Duodenal mucosa (tissue), 2 donors: ENCODE measurements at regions not wholly inside any gene's neighbourhood (a gene's known extent, or its start where the extent isn't known, plus 50 kb on each side); places are given as distances from the start of the nearest gene placed in this dataset.

ENCODE experiments used
- H3K27ac ChIP-seq: one replicate; pipeline ENCODE4 v1.7.0; 2013; ENCODE audit warnings: low read depth, low read length
- H3K27me3 ChIP-seq, 2 donors: one replicate each; pipeline ENCODE4 v1.7.0; 2013; ENCODE audit warnings: low read length in 2 of 2, control low read depth in 1 of 2; ENCODE audit not compliant: insufficient read depth in 2 of 2, control insufficient read depth in 1 of 2
- H3K36me3 ChIP-seq, 2 donors: one replicate each; pipeline ENCODE4 v1.7.0; 2013; ENCODE audit warnings: low read length in 2 of 2, control low read depth in 1 of 2; ENCODE audit not compliant: insufficient read depth in 2 of 2, control insufficient read depth in 1 of 2
- H3K4me1 ChIP-seq, 2 donors: one replicate each; pipeline ENCODE4 v1.7.0; 2013; ENCODE audit warnings: low read length in 2 of 2, control low read depth in 1 of 2; ENCODE audit not compliant: insufficient read depth in 2 of 2, control insufficient read depth in 1 of 2
- H3K4me3 ChIP-seq, 2 donors: one replicate each; pipeline ENCODE4 v1.7.0; 2013; ENCODE audit warnings: low read length in 2 of 2, low read depth in 1 of 2
- H3K9ac ChIP-seq, 2 donors: one replicate each; pipeline ENCODE4 v1.7.0; 2013; ENCODE audit warnings: low read length in 2 of 2, low read depth in 1 of 2
- H3K9me3 ChIP-seq, 2 donors: one replicate each; pipeline ENCODE4 v1.7.0; 2013; ENCODE audit warnings: low read length in 2 of 2, control low read depth in 1 of 2; ENCODE audit not compliant: control insufficient read depth in 1 of 2

DNA sequence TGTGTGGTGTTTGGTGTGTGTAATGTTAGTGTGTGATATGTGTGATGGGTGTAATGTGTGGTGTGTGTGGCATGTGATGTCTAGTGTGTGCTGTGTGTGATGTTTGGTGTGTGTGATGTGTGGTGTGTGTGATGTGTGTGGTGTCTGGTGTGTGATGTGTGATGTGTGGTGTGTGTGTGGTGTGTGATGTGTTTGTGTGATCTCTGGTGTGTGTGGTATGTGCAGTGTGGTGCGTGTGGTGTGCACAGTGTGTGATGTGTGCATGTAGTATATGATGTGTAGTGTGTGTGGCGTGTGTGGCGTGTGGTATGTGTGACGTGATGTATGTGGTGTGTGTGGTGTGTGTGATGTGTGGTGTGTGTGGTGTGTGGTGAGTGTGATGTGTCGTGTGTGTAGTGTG is 150.3 kb downstream of the TMEM18 start:
- H3K9ac ChIP-seq = no peak overlapping the region
- H3K4me3 ChIP-seq = no peak overlapping the region
- H3K27me3 ChIP-seq = no peaks in the 10 kb centered on the region
- no peaks in the 10 kb centered on the region for H3K36me3 ChIP-seq
- H3K27ac ChIP-seq = no peak overlapping the region
- H3K4me1 ChIP-seq = no peaks in the 10 kb centered on the region
- H3K9me3 ChIP-seq = peaks cover 0 to 2% of the 10 kb centered on the region in 2 donors

DNA sequence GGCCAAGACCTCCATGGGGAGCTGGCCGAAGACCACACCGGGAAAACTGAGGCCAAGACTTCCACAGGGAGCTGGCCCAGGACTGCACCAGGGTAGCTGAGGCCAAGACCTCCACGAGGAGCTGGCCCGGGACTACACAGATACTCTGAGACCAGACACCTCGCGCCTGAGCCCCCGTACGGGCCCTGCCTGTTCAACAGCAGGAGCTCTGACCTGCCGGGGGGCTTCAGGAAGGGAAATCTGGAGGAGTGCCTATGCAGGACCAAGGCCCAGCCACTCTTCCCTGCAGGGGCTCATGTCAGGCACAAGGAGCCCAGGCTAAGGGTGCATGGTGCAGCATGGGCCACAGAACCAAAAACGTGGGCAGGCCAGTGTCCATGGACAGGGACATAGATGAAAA is 151.6 kb downstream of the TMEM18 start:
- Histone ChIP-seq H3K9ac (no peak overlapping the region), H3K27ac (no peak overlapping the region), H3K27me3 (no peaks in the 10 kb centered on the region), H3K36me3 (no peaks in the 10 kb centered on the region), H3K4me3 (no peak overlapping the region), H3K9me3 (peaks cover 0 to 2% of the 10 kb centered on the region in 2 donors), H3K4me1 (no peaks in the 10 kb centered on the region)

DNA sequence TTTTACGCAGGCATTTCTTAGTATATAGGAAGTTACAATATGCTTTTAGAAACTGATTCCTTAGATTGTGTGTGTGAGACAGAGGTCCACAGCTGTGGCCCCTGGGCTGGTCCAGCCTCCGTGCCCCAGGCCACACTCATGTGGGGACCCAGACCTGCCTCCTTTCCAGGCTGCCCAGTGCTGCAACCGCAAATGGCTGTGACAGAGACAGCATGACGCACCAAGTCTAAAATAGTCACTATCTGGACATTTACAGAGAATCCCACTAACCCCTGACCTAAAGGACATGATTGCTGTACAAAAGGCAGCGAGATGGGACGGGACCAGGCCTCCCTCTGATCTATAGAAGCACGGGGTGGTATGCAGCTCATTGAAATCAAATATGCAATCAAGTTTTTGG is 152.2 kb downstream of the TMEM18 start:
- H3K4me3 ChIP-seq = no peak overlapping the region
- no peak overlapping the region for H3K9ac ChIP-seq
- no peak overlapping the region for H3K27ac ChIP-seq
- no peaks in the 10 kb centered on the region for H3K27me3 ChIP-seq
- H3K36me3 ChIP-seq = no peaks in the 10 kb centered on the region
- no peaks in the 10 kb centered on the region for H3K9me3 ChIP-seq
- no peaks in the 10 kb centered on the region for H3K4me1 ChIP-seq

GRCh38 chr2:524442-524841 is 152.8 kb downstream of the TMEM18 start:
- Histone ChIP-seq H3K4me1 (no peaks in the 10 kb centered on the region), H3K9ac (no peak overlapping the region), H3K27me3 (no peaks in the 10 kb centered on the region), H3K4me3 (no peak overlapping the region), H3K36me3 (no peaks in the 10 kb centered on the region), H3K9me3 (no peaks in the 10 kb centered on the region), H3K27ac (no peak overlapping the region)

GRCh38 chr2:523698-524270 is 153.4 kb downstream of the TMEM18 start:
- no peak overlapping the region for H3K27ac ChIP-seq
- no peaks in the 10 kb centered on the region for H3K27me3 ChIP-seq
- no peak overlapping the region for H3K9ac ChIP-seq
- no peaks in the 10 kb centered on the region for H3K9me3 ChIP-seq
- no peaks in the 10 kb centered on the region for H3K36me3 ChIP-seq
- H3K4me3 ChIP-seq = no peak overlapping the region
- no peaks in the 10 kb centered on the region for H3K4me1 ChIP-seq

DNA sequence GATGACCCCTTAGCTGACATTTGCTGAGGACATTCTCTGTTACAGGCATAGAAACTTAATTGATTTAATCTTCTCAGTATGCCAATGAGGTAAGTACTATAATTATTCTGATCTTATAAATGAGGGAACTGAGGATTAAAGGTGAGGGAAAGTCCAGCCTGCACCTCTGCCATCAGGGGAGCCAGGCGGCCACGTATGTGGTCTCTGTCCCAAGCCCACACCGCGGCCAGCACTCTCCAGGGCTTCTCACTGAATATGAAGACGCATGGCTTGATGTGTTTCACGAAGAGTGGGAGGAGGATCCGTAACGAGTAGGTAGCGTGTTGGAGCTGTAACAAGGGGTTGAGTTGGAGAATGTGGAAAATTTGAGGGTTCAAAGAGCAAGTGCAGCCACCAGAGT is 154.4 kb downstream of the TMEM18 start:
- H3K9ac ChIP-seq = no peak overlapping the region
- H3K36me3 ChIP-seq = no peaks in the 10 kb centered on the region
- no peaks in the 10 kb centered on the region for H3K27me3 ChIP-seq
- H3K4me3 ChIP-seq = no peak overlapping the region
- H3K27ac ChIP-seq = no peak overlapping the region
- H3K4me1 ChIP-seq = no peaks in the 10 kb centered on the region
- H3K9me3 ChIP-seq = no peaks in the 10 kb centered on the region

GRCh38 chr2:521853-522530 is 155.2 kb downstream of the TMEM18 start:
- no peak overlapping the region for H3K9ac ChIP-seq
- H3K4me1 ChIP-seq = no peaks in the 10 kb centered on the region
- H3K9me3 ChIP-seq = no peaks in the 10 kb centered on the region
- no peaks in the 10 kb centered on the region for H3K36me3 ChIP-seq
- no peak overlapping the region for H3K27ac ChIP-seq
- H3K4me3 ChIP-seq = no peak overlapping the region
- H3K27me3 ChIP-seq = no peaks in the 10 kb centered on the region

DNA sequence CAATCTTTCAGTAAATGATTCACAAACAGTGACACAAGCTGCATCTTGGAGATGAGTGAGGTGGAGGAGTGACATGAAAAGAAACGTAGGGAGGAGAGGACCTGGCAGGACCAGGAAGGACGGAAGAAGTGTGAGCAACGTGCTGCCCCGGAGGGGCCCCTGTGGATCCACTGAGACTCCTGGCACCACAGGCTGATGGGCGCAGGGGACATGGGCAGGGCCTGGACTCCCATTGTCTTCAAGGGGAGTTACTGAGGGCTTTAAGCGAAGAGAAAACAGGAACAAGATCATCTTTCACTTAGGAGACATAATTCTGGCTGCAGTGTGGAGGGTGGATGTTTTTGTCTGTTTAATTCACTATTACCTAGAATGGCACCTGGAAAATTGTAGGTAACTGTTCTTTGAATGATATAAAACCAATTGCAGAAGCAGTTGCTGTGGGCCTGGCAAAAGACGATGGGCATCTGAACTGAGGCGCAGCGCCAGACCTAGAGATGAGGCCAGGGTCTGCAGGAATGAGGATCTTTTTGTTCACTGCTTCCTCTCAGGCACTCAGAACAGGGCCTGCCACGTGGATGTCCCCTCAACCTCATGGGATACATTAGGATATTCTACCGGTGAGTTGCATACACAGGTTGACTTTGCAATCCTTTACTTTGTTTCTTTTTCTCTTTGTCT is 156.4 kb downstream of the TMEM18 start:
- Histone ChIP-seq H3K4me1 (no peaks in the 10 kb centered on the region), H3K36me3 (no peaks in the 10 kb centered on the region), H3K9ac (no peak overlapping the region), H3K4me3 (no peak overlapping the region), H3K9me3 (no peaks in the 10 kb centered on the region), H3K27ac (no peak overlapping the region), H3K27me3 (no peaks in the 10 kb centered on the region)

- Histone ChIP-seq H3K27me3 (no peaks in the 10 kb centered on the region), H3K9me3 (no peaks in the 10 kb centered on the region), H3K27ac (no peak overlapping the region), H3K4me1 (no peaks in the 10 kb centered on the region), H3K9ac (no peak overlapping the region), H3K4me3 (no peak overlapping the region), H3K36me3 (no peaks in the 10 kb centered on the region)
Measured at GRCh38 chr2:516944-517343, 160.3 kb downstream of the TMEM18 start.

GRCh38 chr2:516131-516530 is 161.1 kb downstream of the TMEM18 start:
- no peaks in the 10 kb centered on the region for H3K9me3 ChIP-seq
- H3K27ac ChIP-seq = no peak overlapping the region
- no peak overlapping the region for H3K9ac ChIP-seq
- H3K36me3 ChIP-seq = no peaks in the 10 kb centered on the region
- H3K4me3 ChIP-seq = no peak overlapping the region
- no peaks in the 10 kb centered on the region for H3K4me1 ChIP-seq
- H3K27me3 ChIP-seq = no peaks in the 10 kb centered on the region
